Right renal cortex interstitium (tissue), 3 donors: ENCODE measurements at regions not wholly inside any gene's neighbourhood (a gene's known extent, or its start where the extent isn't known, plus 50 kb on each side); places are given as distances from the start of the nearest gene placed in this dataset.
A peak's percentile ranks its signal among the peaks of the same experiment; 100 is the strongest.
"Not testable (repeated sequence)": the region's sequence is repeated elsewhere in the genome, so short reads cannot be mapped to it uniquely, and the experiment has no call there.

Source experiments
- DNase-seq, 3 donors: peaks; one replicate each; pipeline ENCODE4 v3.0.0-alpha.2; 2013; ENCODE audit warnings: low read depth in 3 of 3, low spot score in 2 of 3

- DNase-seq: no peak
Measured at GRCh38 chr13:38008636-38009035, 139.1 kb upstream of the TRPC4 start.

GRCh38 chr13:38002606-38003005 is 133.0 kb upstream of the TRPC4 start:
- peak in 1 of 3 donors; percentile 31 for DNase-seq

DNA sequence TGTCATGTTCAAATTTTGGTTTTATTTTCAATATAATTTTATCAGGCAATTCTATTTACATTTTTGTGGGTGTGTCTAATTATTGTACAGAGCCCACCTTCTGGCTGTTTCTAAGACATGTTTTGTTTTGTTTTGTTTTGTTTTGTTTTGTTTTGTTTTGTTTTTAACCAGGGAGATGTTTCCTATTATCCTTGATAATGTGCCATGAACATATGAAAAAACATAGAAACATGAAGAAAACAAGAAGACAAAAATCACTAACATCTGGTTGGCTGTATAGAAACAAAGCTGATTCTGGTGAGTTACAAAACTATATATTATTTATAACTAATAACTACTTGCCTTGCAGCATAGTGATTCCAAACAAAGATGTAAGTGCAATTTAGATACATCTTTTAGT is 128.1 kb upstream of the TRPC4 start:
- no peak for DNase-seq

- peak in 1 of 3 donors; percentile 21 for DNase-seq
Measured at GRCh38 chr13:37995092-37995491, 125.5 kb upstream of the TRPC4 start.

DNA sequence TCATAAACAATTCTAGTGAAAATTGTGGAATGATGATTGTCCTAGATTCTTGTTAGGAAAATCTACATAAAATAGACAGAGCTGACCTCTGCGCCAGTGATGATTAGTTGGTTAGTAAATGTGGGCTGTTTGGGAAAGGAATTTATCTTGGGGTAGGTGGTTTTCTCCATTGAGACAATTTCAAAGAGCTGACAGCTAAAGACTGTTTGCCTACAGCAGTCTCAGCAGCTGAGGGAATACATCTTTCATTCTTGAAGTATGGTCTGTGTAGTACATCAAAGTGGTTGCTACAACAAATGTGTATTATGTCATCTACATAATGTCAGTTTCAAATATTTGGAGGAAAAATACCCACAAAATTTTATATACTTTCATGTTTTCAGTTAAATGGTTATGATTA is 117.2 kb upstream of the TRPC4 start:
- no peak for DNase-seq

DNA sequence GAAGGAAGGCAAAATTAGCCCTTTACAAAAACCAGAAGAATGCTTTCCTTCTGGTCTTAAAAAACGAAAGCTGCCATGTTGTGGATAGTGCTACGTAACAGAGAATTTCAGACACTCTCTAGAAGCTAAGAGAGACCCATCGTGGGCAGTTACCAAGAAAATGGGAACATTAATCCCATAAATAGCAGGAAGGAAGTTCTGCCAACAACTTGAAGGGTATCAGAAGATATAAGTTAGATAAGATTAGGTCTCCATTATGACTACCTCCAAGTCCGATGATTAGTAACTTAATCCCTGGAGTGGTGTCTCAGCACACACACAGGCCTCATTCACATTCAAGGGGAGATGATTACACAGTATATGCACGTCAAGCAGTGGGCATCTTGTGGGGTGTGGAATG is 115.7 kb upstream of the TRPC4 start:
- no peak for DNase-seq

DNA sequence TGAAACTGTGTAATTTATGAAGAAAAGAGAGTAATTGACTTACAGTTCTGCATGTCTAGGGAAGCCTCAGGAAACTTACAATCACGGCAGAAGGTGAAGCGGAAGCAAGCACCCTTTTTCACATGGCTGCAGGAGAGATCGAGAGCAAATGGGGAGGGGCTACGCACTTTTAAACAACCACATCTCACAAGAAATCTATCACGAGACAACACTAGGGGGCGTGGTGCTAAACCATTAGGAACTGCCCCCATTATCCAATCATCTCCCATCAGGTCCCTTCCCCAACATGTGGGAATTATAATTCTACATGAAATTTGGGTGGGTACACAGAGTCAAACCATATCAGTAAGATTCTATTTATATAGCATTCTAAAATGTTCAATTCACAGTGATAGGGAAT is 114.8 kb upstream of the TRPC4 start:
- no peak for DNase-seq

DNA sequence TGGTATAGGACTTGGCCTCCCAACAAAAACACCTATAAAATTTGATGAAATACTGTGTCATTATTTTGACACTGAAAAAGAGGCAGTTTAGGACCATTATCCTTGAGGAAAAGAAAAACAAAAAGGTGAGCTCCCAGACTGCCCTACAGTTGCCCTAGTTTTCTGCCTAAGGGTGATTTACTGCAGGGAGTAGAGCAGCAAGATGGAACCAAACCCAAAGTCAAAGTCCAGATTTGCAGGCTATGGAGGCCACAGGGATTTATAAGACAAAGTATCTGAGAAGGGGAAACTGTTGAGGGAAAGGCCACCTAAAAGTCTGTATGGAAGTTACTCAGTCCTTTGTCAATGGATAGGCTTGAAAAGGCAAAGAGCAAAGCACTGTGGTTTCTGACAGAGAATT is 112.4 kb upstream of the TRPC4 start:
- no peak for DNase-seq

DNA sequence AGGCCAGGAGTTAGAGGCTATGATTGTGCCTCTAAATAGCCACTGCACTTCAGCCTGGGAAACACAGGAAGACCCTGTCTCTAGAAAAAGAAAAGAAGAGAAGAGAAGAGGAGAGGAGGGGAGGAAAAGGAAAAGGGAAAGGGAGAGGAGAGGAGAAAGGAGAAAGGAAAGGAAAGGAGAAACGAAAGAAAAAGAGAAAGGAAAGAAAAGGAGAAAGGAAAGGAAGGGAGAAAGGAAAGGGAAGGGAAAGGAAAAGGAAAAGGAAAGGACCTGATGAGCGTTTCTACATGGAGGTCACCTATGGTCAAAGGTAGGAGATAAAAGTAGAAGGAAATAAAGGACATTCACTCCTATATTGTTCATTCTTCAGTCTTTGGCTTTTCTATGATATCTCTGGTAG is 109.1 kb upstream of the TRPC4 start:
- DNase-seq: no peak

- no peak for DNase-seq
Measured at GRCh38 chr13:37968555-37968954, 99.0 kb upstream of the TRPC4 start.

GRCh38 chr13:37966266-37966665 is 96.7 kb upstream of the TRPC4 start:
- no peak for DNase-seq

- no peak for DNase-seq
Measured at GRCh38 chr13:37960427-37960826, 90.9 kb upstream of the TRPC4 start.

- no peak for DNase-seq
Measured at GRCh38 chr13:37959284-37959683, 89.7 kb upstream of the TRPC4 start.

DNA sequence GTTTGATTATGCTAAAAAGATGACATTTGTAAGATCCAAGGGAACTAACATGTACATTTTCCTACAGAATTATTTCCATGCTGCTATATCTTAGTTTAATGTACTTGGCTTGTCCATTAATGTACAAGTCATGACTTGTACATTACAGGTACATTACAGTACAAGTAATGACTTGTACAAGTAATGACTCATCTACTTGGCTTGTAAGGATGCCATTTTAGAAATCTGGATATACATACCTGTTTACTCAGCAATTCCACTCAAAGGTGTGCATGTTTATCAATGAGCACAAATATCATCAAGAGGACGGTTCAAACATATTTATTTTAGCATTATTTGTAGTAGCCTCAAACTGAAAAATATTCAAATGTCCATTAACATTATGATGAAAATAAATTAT is 87.0 kb upstream of the TRPC4 start:
- DNase-seq: no peak

DNA sequence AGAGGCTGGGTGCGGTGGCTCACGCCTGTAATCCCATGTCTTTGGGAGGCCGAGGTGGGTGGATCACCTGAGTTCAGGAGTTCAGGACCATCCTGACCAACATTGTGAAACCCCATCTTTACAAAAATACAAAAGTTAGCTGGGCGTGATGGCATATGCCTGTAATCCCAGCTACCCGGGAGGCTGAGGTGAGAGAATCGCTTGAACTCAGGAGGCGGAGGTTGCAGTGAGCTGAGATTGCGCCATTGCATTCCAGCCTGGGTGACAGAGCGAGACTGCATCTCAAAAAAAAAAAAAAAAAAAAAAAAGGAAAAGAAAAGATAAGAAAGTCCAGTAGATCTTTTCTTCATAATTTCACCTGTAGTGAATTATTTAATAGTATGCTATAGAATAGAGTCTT is 85.0 kb upstream of the TRPC4 start:
- not testable (repeated sequence) for DNase-seq

DNA sequence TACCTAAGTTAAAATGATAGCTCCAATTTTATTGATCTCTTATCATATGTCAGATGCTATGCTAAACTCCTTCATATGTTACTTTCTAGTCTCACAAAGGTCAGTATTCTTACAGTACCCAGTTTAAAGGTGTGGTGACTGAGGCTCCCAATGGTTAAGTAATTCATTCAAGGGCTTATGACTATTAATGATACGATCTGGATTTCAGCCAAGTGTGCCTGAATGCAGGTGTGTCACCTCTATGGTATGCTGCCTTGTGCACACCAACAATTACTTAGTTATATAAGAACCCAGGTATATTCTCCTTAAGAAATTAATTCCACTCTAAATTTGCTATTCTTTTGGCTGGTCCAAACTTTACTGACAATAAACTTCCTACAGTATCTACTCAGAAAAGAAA is 84.6 kb upstream of the TRPC4 start:
- no peak for DNase-seq

DNA sequence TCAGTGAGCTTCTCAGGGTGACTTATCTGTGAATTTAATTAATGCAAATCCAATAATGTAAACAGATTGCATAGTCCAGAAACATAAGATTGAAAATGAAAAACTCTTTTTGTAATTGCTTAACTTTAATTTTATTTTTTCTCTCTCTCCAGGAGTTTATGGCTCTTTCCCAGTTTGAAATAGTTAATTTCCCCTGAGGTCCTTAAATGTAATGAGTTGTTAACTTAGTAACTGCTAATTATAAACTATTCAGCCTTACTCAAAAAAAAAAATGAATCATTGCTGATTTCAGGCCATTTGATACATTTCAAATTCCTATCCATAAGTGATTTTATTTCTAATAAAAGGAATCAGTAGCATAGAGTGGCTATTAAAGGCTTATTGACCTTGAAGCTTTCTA is 84.1 kb upstream of the TRPC4 start:
- DNase-seq: no peak

- DNase-seq: no peak
Measured at GRCh38 chr13:37950016-37950415, 80.4 kb upstream of the TRPC4 start.

- no peak for DNase-seq
Measured at GRCh38 chr13:37947419-37948140, 78.0 kb upstream of the TRPC4 start.

- DNase-seq: no peak
Measured at GRCh38 chr13:37945651-37946575, 76.3 kb upstream of the TRPC4 start.

- DNase-seq: no peak
Measured at GRCh38 chr13:37944869-37945442, 75.4 kb upstream of the TRPC4 start.
